HL-60 (cell line): ENCODE measurements at regions not wholly inside any gene's neighbourhood (a gene's known extent, or its start where the extent isn't known, plus 50 kb on each side); places are given as distances from the start of the nearest gene placed in this dataset.

Experiments
- DNase-seq, 2 experiments: peaks; one replicate each; pipeline ENCODE4 v3.0.0-alpha.2; 2010 to 2020; ENCODE audit warnings: low read depth in 1 of 2, low spot score in 1 of 2
- H3K27ac ChIP-seq: fragments of 250-450 bp; sonication (Bioruptor Pico); replicated peaks from 2 replicates; pipeline ENCODE4 v1.5.1; 2020; ENCODE audit warnings: mild to moderate bottlenecking, moderate library complexity
- H3K27me3 ChIP-seq: fragments of 250-450 bp; sonication (Bioruptor Pico); 2 replicates; pipeline ENCODE4 v1.5.1; 2021; ENCODE audit warnings: mild to moderate bottlenecking, moderate library complexity; ENCODE audit not compliant: insufficient read depth, poor library complexity, severe bottlenecking
- H3K4me3 ChIP-seq: replicated peaks from 2 replicates; pipeline ENCODE4 v1.5.1; 2011; ENCODE audit warnings: mild to moderate bottlenecking, control low read depth, low read length; ENCODE audit not compliant: insufficient read depth
- CTCF ChIP-seq: IDR thresholded peaks from one replicate; pipeline ENCODE4 v1.5.1; 2011; ENCODE audit warnings: low read length, control low read depth, inconsistent platforms; ENCODE audit not compliant: insufficient read depth
- GABPA ChIP-seq: IDR thresholded peaks from 2 replicates; pipeline ENCODE4 v1.6.1; 2012; ENCODE audit warnings: low read depth
- POLR2AphosphoS5 ChIP-seq: IDR thresholded peaks from 2 replicates; pipeline ENCODE4 v1.6.1; 2012; ENCODE audit warnings: low read depth
- REST ChIP-seq: IDR thresholded peaks from 2 replicates; pipeline ENCODE4 v1.6.1; 2012; ENCODE audit warnings: low read depth; ENCODE audit not compliant: insufficient replicate concordance
- SPI1 ChIP-seq: IDR thresholded peaks from 2 replicates; pipeline ENCODE4 v1.6.1; 2012; ENCODE audit warnings: low read depth, mild to moderate bottlenecking, borderline replicate concordance

- no peak for DNase-seq
- Histone ChIP-seq H3K4me3 (no peak overlapping the region), H3K27me3 (no peaks in the 10 kb centered on the region), H3K27ac (no peak overlapping the region)
- TF ChIP-seq CTCF: no peak
- TF ChIP-seq GABPA: no peak
- no peak for TF ChIP-seq REST
- no peak for TF ChIP-seq SPI1
- no peak for TF ChIP-seq POLR2AphosphoS5
Observed at GRCh38 chr9:106119176-106119575, 424.8 kb downstream of the TMEM38B start.

- Histone ChIP-seq H3K27me3 (no peaks in the 10 kb centered on the region), H3K4me3 (no peak overlapping the region), H3K27ac (no peak overlapping the region)
- DNase-seq: no peak
- no peak for TF ChIP-seq REST
- no peak for TF ChIP-seq CTCF
- no peak for TF ChIP-seq POLR2AphosphoS5
- TF ChIP-seq SPI1: no peak
- no peak for TF ChIP-seq GABPA
Observed at GRCh38 chr9:106120071-106120470, 425.7 kb downstream of the TMEM38B start.

GRCh38 chr9:106127776-106128175 is 433.4 kb downstream of the TMEM38B start:
- Histone ChIP-seq H3K27ac (no peak overlapping the region), H3K27me3 (no peaks in the 10 kb centered on the region), H3K4me3 (no peak overlapping the region)
- DNase-seq: no peak
- no peak for TF ChIP-seq REST
- TF ChIP-seq SPI1: no peak
- TF ChIP-seq POLR2AphosphoS5: no peak
- TF ChIP-seq CTCF: no peak
